ENCODE measurements at regions not wholly inside any gene's neighbourhood (a gene's known extent, or its start where the extent isn't known, plus 50 kb on each side); places are given as distances from the start of the nearest gene placed in this dataset.
"Not testable (repeated sequence)": the region's sequence is repeated elsewhere in the genome, so short reads cannot be mapped to it uniquely, and the experiment has no call there.

DNA sequence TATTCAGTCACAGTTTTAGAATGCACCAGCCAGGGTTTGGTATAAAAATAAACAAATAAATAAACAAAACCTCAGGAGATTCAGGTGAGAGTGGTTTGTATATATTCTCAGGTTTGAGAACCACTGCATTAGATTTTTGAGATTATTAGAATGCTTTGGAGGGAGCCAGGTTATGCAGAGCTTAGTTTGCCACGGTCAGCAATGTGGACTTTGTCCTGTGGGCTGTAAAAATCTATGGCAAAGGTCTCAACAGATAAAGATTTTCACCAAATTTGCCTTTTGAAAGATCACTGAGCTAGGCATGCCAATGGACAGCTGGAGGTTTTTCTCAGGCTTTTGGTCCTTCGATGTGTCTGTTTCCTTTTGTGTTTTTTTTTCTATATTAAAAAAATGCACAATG is 650.1 kb upstream of the RAG2 start:
- no peak for DNase-seq

DNA sequence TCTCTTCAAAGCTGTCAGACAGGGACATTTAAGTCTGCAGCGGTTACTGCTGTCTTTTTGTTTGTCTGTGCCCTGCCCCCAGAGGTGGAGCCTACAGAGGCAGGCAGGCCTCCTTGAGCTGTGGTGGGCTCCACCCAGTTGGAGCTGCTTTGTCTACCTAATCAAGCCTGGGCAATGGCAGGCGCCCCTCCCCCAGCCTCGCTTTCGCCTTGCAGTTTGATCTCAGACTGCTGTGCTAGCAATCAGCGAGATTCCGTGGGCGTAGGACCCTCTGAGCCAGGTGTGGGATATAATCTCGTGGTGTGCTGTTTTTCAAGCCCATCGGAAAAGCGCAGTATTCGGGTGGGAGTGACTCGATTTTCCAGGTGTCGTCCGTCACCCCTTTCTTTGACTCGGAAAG is 648.1 kb upstream of the RAG2 start:
- not testable (repeated sequence) for DNase-seq

DNA sequence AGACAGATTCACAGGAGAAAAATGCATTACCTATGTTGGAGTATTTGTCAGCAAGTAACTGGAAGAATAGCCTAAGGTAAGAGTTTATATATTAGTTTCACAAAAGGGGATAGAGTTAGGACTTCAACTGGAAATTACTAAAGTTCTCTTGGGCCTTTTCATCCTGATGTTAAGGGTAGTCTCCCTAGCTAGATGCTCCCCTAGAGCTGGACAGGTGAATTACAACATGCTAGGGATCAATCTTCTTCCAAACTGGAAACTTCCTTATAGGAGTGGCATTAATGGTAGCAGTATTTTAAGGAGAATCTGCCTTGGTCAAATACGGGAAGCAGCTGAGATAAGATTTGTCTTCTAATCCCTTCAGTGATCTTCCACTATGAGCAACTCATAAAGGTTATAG is 632.8 kb upstream of the RAG2 start:
- DNase-seq: no peak

DNA sequence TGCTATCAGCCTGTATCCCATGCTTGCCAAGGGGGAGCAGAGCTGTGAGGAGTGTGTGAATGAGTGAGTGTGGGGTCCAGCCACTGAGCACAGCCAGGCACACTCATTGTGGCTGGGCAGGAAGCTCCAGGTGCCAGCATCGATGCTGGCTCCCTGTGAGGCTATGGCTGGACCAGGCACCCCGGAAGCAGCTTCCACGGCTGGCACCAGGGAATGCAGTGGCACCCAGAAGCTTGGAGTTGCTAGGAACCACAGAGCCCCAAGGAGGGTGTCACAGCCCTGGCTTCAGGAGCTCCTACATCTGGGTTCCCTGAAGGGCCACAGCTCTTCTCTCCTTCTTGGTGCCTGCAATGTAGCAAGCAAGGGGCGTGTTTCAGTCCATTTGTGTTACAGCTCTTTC is 625.9 kb upstream of the RAG2 start:
- DNase-seq: no peak

DNA sequence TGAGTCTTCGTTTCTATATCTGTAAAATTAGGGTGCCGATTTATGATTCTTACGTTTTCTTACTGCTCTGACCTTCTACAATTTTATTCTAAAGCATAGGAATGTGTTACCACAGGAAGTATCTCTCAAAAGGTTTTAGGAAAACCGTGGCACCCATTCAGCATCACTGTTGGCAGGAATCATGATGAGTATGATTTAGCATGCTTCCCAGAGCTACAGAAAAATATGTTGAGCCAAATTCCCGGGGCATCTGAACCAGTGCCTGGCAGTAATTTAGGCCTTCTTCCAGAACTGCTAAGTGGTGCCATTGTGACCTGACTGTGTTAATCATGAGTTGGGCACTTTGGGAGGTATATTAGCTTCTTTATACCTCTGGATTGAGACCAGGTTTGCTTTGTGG is 605.0 kb upstream of the RAG2 start:
- no peak for DNase-seq

DNA sequence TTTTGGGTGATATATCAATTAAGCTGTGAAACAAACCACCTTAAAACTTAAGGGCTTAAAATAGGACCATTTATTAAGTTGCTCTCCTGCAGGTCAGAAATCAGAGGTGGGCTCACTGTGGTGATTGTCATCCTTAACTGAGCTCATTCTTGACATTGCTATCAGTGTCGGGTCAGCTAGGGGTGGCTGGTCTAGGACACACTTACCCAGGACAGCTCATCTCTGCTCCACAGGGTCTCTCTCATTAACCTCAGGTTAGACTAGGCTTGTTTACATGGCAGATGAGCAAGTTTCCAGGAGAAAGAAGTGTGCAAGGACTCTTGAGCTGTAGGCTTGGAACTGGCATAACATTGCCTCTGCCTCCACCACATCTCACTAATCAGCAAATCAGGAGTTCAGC is 601.0 kb upstream of the RAG2 start:
- DNase-seq: no peak

DNA sequence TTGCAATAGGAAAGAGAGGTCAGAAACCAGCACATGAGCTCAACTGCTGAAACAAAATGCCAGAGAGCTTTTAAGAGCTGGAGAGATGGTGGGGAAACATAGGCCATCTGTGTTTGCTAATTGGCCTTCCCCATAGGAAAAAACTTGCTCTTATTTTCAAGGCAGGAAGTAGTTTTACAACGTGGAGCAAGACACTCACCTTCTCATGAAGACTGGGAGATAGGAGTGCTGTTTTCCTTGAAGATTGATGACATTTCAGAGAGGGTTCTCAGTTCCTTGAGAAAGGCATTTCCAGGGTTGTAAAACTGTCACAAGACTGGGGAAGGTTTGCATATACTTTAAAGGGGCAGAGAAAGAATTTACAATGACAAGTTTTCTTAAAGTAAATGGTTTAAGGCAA is 586.3 kb upstream of the RAG2 start:
- no peak for DNase-seq

DNA sequence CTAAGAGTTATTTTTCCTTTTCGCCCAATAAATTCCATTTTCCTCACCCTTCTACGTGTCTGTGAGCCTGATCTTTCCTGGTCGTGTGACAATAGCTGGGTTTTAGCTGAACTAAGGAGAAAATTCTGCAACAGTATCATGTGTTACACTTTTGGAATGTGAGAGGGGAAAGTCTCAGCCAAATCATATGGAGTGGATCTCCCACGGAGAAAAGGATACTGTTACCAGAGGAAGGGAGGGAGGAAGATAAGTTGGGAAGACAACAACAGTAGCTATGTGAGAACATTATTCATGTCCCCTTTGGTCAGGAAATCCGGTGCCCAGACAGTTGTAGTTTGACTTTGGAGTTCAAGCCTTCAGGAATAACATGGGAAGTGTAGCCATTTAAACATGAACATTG is 584.0 kb upstream of the RAG2 start:
- no peak for DNase-seq

DNA sequence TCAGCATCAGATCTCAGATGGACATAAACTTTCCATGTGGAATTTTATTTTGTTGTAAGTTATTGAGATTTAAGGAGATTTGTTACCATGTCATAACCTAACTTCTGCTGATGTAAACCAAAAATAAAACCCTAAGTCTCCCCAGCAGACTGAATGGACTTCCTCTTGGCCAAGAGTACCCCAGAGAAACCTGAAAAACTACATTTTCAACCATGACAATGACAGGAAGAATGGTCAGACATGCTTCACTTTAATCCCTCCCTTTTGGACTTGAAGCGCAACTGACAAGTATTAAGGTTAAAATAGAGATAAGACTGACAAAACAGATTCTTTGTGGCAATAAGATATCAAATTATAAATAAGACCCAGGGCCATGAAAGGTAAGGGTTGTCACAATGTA is 579.7 kb upstream of the RAG2 start:
- DNase-seq: no peak

DNA sequence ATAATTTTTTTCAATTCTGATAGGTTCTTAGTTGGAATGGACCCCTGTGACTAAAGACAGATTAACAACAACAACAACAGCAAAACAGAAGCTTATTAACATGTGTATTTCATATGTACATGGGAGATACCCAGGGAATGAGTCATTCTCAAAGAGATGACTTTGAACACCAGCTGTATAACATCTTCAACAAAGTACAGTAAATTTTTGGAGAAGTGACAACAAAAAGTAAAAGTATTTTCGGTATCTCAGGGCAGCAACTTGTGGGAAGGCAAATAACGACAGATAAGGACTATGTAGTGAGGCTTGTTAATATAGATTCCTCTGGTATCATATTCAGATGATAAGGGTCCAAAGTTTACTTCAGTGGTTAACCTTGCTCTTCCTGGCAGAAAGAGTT is 573.4 kb upstream of the RAG2 start:
- DNase-seq: no peak

DNA sequence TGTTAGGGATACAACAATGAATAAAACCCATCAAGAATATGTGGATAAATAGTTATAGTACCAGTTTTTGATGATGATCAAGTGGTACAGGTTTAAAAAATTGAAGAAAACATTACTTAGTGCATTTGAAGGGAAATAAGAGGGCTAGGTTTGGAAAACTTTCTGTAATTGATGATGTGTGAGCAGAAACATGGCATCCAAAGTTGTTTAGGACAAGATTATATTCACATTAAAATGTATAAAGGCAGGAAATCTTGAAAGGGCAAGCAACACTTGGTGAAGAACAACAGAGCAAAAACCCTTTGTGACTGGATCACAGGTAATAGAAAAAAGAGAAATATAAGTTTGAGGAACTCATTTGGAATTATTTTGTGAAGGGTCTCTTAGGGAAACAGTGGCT is 572.3 kb upstream of the RAG2 start:
- DNase-seq: no peak

DNA sequence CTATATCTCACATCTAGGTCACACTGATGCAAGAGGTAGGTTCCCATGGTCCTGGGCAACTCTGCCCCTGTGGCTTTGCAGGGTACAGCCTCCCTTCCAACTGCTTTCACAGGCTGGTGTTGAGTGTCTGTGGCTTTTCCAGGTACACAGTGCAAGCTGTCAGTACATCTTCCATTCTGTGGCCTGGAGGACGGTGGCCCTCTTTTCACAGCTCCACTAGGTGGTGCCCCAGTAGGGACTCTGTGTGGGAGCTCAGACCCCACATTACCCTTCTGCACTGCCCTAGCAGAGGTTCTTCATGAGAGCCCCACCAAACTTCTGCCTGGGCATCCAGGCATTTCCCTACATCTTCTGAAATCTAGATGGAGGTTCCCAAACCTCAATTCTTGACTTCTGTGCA is 547.4 kb upstream of the RAG2 start:
- not testable (repeated sequence) for DNase-seq

DNA sequence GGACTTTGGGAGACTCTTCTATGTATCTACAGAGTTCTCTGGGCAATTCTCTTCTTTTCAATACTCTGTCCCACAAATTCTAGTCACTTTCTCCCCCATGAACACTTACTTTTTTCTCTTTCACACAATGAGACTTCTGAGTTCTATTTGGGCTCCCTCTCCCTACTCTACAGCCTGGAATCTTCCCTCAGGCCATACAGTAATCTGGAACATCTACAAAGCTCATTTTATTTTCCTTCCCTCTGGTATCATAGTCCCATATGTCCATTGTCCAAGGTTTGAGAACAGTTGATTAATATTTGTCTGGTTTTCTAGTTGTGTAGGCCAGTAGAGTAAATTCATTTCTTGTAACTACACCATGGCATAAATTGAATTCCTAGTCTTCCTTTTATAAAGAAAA is 544.6 kb upstream of the RAG2 start:
- no peak for DNase-seq

DNA sequence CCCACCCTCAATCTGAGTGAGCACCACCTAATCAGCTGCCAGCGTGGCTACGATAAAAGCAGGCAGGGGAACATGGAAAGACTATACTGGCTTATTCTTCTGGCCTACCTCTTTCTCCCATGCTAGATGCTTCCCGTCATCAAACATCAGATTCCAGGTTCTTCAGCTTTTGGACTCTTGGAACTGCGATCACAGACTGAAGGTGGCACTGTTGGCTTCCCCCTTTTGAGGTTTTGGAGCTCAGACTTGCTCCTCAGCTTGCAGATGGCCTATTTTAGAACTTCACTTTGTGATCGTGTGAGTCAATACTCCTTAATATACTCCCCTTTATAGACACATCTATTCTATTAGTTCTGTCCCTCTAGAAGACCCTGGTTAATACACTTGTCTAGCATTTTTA is 543.7 kb upstream of the RAG2 start:
- DNase-seq: no peak

DNA sequence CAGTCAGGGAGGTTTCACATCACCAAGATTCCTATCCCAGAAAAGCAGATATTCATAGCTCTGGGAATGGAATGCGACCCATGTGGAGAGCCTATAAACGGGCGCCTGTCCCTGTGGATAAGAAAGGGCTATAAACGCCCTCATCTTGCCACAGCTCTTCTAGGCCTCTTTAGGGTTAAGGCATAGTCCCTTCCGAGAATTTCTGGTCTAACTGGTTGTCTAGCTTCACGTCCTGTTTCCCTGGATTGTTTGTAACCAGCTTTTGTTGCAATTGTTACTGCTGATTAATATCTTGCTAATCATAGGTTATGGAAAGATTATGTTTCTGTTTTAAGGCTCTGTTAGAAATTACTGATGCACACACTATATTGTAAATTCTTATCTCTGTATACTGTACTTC is 537.6 kb upstream of the RAG2 start:
- not testable (repeated sequence) for DNase-seq

DNA sequence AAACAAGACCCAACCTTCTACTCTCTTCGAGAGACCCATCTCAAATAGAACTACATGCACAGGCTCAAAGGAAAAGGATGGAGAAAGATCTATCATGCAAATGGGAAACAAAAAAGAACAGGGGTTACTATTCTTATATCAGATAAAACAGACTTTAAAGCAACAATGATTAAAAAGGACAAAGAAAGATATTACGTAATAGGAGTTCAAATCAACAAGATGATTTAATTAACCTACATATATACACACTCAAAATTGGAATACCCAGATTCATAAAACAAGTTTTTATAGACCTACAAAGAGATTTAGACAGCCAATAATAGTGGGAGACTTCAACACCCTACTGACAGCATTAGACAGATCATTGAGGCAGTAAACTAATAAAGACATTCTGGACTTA is 536.6 kb upstream of the RAG2 start:
- no peak for DNase-seq

DNA sequence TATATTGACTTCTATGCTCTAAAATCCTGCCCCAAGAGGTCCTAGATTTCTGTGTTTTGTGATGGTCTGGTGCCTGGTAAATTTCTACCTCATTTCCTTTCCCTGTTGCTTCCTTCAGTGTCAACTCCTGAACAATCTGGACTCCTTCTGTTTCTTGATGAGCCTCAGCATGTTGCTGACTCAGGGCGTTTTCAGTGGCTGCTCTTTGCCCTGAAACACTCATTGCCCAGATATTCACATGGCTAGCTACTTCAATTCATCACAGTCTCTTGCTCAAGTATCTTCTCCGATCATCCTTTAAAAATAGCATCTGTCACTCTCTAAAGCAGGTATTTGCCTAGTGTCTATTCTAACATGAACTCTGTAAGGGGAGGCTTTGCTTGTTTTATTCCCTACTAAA is 526.3 kb upstream of the RAG2 start:
- DNase-seq: no peak

DNA sequence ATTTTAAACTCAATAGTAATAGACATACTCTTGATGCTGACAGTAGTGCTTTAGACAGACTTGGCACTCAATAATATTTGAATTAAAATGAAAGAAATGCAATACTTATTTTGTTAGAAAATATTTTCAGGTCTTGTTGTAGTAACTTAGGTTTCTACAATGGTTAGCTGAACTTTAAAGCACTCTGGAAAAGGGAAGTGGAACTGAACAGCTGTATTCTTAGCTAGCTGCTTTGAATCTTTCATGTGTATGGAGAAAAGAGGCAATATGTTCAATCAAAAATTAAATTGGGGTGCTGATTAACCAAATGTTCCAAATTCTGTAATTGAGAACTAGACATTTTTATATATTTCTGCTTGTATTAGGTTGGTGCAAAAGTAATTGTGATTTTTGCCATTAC is 517.9 kb upstream of the RAG2 start:
- DNase-seq: no peak

DNA sequence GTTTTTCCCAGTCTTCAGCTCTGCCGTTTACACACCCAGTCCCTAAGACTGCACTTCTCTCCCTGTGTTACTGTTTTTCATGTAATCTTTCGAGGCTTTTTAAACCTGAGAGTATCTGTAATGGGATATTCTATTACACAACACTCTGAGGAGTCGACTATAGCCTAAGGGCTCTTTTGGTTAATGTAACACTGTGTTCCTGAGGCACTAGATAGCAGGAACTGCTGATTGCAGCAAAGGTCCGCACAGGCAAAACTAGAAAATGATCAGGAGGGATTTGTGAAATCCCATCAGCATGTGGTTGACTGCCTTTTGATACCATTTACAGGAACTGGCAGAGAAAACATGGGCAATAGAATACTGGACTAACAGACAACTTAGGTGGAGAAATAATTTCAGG is 512.3 kb upstream of the RAG2 start:
- DNase-seq: no peak

DNA sequence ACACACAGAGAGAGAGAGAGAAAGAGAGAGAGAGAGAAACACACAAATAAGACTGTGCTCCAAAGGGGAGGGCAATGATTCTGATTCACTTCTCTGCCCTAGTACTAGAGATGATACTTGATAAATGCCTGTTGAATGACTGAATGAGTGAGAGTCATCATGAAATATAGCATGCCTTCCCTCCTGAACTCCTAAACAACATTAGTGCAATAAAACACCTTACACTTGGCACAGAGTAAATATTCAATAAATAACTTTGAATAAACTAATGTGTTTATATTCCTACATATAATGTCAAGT is 511.2 kb upstream of the RAG2 start:
- no peak for DNase-seq

DNA sequence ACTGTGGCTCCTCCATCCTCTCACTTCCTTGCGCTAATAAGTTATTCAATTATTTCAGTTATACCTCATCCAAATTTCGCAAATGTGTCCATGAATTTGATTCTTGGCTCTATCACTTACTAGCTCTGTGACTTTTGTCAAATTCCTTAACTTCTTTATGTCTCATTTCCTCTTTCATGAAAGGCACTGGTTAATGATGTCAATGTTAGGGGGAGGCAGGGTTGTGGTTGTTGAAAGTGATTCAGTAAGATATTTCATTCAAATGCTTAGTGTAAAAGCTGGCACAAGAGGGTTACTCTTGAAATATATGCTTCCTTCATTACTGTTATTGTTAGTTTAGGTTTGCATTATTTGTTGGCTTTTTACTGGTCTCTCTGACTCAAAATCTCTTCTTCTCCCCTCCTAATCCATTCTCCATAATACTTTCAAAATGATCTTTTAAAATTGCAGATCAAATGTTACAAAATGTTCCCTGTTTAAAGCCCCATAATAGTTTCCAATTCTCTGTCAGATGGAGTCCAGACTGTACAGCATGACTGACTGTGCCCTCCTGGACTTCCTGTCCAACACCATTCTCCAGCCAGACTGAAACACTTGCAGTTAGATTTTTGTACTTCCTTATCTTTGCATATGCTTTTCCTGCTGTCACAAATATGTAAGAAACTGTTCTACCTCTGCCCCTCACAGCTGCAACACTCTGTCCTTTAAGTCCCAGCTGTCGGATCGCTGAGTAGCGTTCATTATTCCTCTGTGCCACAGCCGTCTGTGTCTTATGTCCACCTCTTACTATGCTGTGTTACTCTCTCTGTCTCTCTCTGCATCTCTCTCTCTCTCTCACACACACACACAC is 510.6 kb upstream of the RAG2 start:
- DNase-seq: no peak

DNA sequence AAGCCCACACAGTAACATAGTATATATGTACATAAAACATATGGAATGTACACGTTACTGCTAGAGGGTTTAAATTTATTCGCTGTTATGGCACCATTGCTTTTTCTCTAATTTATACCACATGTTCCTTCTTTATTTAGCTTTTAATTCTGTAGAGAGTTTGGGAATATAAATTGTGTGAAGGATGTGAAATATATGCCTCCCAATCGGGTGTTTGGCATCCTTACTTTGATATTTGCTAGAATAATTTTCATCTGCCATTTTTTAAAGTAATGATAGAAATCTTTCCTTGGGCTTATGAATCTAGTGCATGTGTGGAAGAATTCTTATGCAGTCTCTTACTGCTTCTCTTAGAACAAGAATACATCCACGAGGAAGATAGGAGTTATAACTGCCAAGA is 509.8 kb upstream of the RAG2 start:
- DNase-seq: no peak

DNA sequence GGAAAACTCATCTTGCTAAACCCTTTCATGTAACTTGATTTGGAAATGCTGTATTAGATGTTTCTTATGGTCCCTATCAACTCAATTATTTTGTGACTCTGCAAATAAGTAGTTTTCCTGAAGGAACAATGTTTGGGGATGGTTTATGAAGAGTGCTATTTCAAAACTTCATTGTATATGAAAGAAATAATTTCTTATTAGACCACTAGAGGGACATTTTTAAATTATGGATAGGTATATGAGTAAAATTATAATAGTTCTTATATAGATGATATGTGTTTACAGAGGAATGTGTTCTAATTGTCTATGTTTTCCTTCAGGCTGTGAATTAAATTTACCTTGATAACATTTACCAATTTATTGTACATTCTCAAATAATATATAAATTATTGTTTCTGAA is 509.4 kb upstream of the RAG2 start:
- DNase-seq: no peak

DNA sequence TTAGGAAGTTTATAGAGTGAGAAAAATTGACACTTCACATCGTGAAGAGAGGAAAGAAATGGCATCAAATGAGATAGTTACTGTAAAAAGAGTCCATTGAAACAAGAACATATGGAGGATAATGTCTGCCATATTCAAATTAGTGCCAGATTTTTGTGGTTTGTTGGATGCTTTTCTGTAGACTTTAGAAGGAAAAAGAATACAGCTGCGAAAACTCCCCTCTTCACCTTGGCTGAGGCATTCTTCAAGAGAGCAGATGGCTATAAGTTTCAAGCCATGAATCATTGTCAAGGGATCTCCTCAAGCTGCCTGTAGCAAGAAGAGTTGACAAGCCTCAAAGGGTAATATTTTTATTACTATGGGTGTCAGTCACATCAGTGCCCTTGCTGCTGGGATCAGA is 507.4 kb upstream of the RAG2 start:
- no peak for DNase-seq

DNA sequence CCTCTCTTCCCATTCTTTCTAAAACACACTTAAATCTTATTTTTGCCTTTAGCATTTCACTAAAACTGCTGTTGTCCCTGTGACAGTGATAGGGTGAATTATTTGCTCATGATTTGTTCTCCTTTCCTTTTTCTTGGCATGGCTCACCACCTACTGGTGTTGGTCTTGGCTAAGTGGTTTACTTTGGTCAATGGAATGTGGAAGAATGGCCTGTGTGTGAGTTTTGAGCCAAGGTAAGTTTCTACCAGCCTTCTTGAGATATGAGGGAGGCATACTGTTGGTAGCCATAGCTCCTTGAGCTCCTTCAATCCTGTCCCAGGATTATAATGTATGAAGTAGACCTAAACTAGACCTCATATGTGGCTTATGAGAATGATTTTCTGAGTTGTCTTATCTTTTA is 506.3 kb upstream of the RAG2 start:
- DNase-seq: no peak

DNA sequence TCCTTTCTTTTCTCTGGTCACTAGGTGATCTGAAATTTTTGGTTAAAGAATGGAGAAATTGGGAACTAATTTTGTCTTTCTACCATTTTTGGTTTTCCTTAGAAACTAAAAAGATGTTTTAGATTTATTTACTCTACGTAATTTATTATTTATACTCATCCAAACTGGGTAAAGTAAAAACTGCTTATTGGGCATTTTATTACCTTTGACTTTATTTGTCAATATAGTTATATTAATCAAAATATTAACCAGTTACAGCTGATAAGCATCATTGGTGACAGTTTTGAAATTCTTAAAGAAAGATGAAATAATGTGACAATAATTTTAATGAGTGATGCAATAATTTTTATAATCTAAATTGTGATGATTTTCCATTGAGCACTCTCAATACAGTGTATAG is 502.0 kb upstream of the RAG2 start:
- no peak for DNase-seq
